D721Med (cell line): ENCODE measurements at regions not wholly inside any gene's neighbourhood (a gene's known extent, or its start where the extent isn't known, plus 50 kb on each side); places are given as distances from the start of the nearest gene placed in this dataset.

ENCODE experiments used
- DNase-seq: peaks from one replicate; pipeline ENCODE4 v3.0.0; 2011; ENCODE audit warnings: low spot score; ENCODE audit not compliant: insufficient read length
- FAIRE-seq: peaks from 2 replicates; lab custom pipeline; 2011; peaks lifted over from hg19 to GRCh38; lab: Jason Lieb, UNC
- CTCF ChIP-seq: IDR thresholded peaks from 2 replicates; pipeline ENCODE4 v1.5.1; 2012; ENCODE audit warnings: mild to moderate bottlenecking, control low read depth; ENCODE audit not compliant: insufficient read depth; ENCODE audit errors: missing control alignments

- DNase-seq (no peak), FAIRE-seq (no peak)
- no peak for TF ChIP-seq CTCF
Observed at GRCh38 chr2:7969756-7970515, 711.9 kb upstream of the ID2 start.

- TF ChIP-seq CTCF, result no peak
- no peak for FAIRE-seq
- DNase-seq, result no peak
Observed at GRCh38 chr2:7971248-7971647, 710.6 kb upstream of the ID2 start.

GRCh38 chr2:7971841-7972240 lies 710.0 kb upstream of the ID2 start:
- no peak for DNase-seq
- TF ChIP-seq CTCF, result no peak
- FAIRE-seq, result no peak

- FAIRE-seq (no peak), DNase-seq (no peak)
- TF ChIP-seq CTCF, result no peak
Observed at GRCh38 chr2:7972670-7973069, 709.2 kb upstream of the ID2 start.

- FAIRE-seq (no peak), DNase-seq (no peak)
- no peak for TF ChIP-seq CTCF
Observed at GRCh38 chr2:7973801-7974480, 707.9 kb upstream of the ID2 start.

GRCh38 chr2:7974936-7975335 lies 706.9 kb upstream of the ID2 start:
- no peak for TF ChIP-seq CTCF
- FAIRE-seq, result no peak

GRCh38 chr2:7976206-7976605 lies 705.6 kb upstream of the ID2 start:
- no peak for TF ChIP-seq CTCF
- FAIRE-seq (no peak), DNase-seq (no peak)

More at GRCh38 chr2:7974936-7975335, 706.9 kb upstream of the ID2 start:
- no peak for DNase-seq
